ENCODE measurements at regions not wholly inside any gene's neighbourhood (a gene's known extent, or its start where the extent isn't known, plus 50 kb on each side); places are given as distances from the start of the nearest gene placed in this dataset.

- DNase-seq (ENCODE audit: low spot score) = no peak
These were observed 287.1 kb upstream of the SRRM4 start for GRCh38 chr12:118694128-118694775.

GRCh38 chr12:118704527-118705241 lies 276.7 kb upstream of the SRRM4 start:
- FAIRE-seq = no peak

More at GRCh38 chr12:118694128-118694775, 287.1 kb upstream of the SRRM4 start:
- FAIRE-seq = no peak

GRCh38 chr12:118706437-118706836 lies 274.9 kb upstream of the SRRM4 start:
- no peak for FAIRE-seq
- no peak for DNase-seq (ENCODE audit: low spot score)

More at GRCh38 chr12:118704527-118705241, 276.7 kb upstream of the SRRM4 start:
- no peak for DNase-seq (ENCODE audit: low spot score)

- DNase-seq (ENCODE audit: low spot score) (no peak), FAIRE-seq (no peak)
These were observed 271.4 kb upstream of the SRRM4 start for GRCh38 chr12:118709946-118710345.

- FAIRE-seq (no peak), DNase-seq (ENCODE audit: low spot score) (no peak)
These were observed 270.2 kb upstream of the SRRM4 start for GRCh38 chr12:118711185-118711584.

GRCh38 chr12:118714051-118714460 lies 267.3 kb upstream of the SRRM4 start:
- DNase-seq (ENCODE audit: low spot score) (peak; percentile 5), FAIRE-seq (no peak)

GRCh38 chr12:118714500-118714899 lies 266.8 kb upstream of the SRRM4 start:
- FAIRE-seq = no peak
- no peak for DNase-seq (ENCODE audit: low spot score)

- FAIRE-seq = no peak
- DNase-seq (ENCODE audit: low spot score) = no peak
These were observed 265.7 kb upstream of the SRRM4 start for GRCh38 chr12:118715647-118716046.

- DNase-seq (ENCODE audit: low spot score) (no peak), FAIRE-seq (no peak)
These were observed 254.0 kb upstream of the SRRM4 start for GRCh38 chr12:118727196-118727978.

GRCh38 chr12:118727979-118728366 lies 253.4 kb upstream of the SRRM4 start:
- no peak for FAIRE-seq
- no peak for DNase-seq (ENCODE audit: low spot score)

GRCh38 chr12:118734266-118734665 lies 247.1 kb upstream of the SRRM4 start:
- FAIRE-seq = no peak
- DNase-seq (ENCODE audit: low spot score) = no peak

GRCh38 chr12:118737985-118738540 lies 243.3 kb upstream of the SRRM4 start:
- no peak for DNase-seq (ENCODE audit: low spot score)
- no peak for FAIRE-seq

GRCh38 chr12:118741194-118741593 lies 240.1 kb upstream of the SRRM4 start:
- no peak for DNase-seq (ENCODE audit: low spot score)
- FAIRE-seq = no peak

- DNase-seq (ENCODE audit: low spot score) (no peak), FAIRE-seq (no peak)
These were observed 238.9 kb upstream of the SRRM4 start for GRCh38 chr12:118742431-118742830.

- no peak for FAIRE-seq
- no peak for DNase-seq (ENCODE audit: low spot score)
These were observed 237.2 kb upstream of the SRRM4 start for GRCh38 chr12:118743896-118744700.

GRCh38 chr12:118746176-118746575 lies 235.2 kb upstream of the SRRM4 start:
- FAIRE-seq = no peak
- DNase-seq (ENCODE audit: low spot score) = no peak

- DNase-seq (ENCODE audit: low spot score) = no peak
- no peak for FAIRE-seq
These were observed 234.4 kb upstream of the SRRM4 start for GRCh38 chr12:118746960-118747359.

- FAIRE-seq = no peak
- no peak for DNase-seq (ENCODE audit: low spot score)
These were observed 233.6 kb upstream of the SRRM4 start for GRCh38 chr12:118747771-118748170.

GRCh38 chr12:118748478-118749380 lies 232.6 kb upstream of the SRRM4 start:
- DNase-seq (ENCODE audit: low spot score) (no peak), FAIRE-seq (no peak)

- DNase-seq (ENCODE audit: low spot score) (no peak), FAIRE-seq (no peak)
These were observed 231.7 kb upstream of the SRRM4 start for GRCh38 chr12:118749646-118750045.

All from RCC 7860 (cell line).